Islet precursor cell (in vitro differentiated cells): ENCODE measurements at regions not wholly inside any gene's neighbourhood (a gene's known extent, or its start where the extent isn't known, plus 50 kb on each side); places are given as distances from the start of the nearest gene placed in this dataset.
"Not testable (repeated sequence)": the region's sequence is repeated elsewhere in the genome, so short reads cannot be mapped to it uniquely, and the experiment has no call there.

Source experiments
- DNase-seq: peaks from one replicate; pipeline ENCODE4 v3.0.0-alpha.2; 2018

DNA sequence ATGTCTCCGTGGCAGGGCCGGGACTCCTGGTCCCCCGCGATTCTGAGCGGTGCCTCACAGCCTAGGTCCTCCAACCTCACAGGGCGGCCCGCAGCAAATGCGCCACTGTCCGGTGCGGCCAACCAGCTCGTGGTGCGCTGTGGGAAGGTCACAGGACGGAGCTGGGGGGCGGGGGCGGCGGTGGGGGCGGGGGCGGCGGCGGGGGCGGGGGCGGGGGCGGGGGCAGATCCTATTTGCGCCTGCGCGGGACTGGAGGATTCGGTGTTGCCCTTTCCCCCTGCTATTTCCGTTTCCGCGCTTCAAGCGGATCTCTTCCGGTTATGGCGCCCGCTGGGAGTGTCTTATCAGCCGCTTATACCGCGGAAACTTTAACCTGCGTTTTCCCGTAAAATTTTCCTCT, 106.7 kb upstream of the SNRPN start:
- peak; percentile 83 for DNase-seq

DNA sequence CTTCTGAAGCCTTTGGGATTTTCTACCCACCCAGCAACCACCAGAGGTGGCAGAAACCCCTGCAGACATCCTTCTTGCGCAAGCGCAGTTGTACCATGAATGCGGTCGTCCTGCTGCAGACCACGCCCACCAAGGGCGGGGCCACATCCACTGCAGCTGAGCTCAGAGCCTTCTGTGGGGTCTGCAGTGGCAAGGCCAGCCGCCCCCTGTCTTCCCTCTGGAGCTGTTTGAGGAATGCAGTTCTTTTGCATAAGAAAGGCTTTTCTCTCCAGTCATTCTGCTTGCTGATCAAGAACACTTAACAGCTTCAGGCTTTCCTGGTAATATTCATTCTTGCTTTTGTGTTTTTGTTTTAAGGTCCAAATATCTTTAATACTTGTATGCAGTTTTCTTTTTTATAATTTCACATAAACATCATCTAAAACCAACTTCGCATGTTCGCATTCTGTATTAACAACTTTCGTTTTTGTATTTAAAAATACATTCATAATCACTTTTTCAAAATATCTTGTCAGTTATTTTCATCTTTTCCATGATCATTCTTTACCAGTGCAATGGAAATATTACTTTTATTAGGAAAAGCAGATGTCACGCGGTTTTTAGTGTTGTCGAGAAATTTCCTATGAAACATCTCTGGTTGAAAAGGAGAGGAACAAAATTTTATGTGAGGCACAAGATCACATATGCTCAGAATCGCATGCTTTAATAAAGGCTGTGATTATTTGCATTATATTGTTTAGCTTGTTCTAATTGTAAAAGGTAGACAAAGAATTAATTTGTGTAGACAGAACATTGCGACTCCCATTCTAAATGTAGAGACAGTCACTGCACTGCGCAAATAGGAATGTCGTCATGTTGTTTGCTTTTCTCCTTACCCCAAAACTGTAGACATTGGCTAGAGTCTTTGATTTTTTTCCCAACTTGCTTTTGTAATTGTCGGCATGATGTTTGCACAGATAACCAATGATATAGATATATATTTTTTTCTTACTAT, 98.1 kb upstream of the SNRPN start:
- DNase-seq: peak; percentile 97

DNA sequence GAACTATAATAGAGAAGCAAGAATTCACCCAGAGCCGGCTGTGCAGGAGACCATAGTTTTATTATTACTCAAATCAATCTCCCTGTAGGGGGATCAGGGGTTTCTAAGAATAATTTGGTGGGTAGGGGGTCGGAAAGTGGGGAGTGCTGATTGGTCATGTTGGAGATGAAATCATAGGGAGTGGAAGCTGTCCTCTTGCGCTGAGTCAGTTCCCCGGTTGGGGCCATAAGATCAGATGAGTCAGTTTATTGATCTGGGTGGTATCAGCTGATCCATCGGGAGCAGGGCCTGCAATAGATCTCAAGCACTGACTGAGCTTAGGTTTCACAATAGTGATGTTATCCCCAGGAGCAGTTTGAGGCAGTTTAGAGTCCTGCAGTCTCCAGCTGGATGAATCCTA, 97.0 kb upstream of the SNRPN start:
- peak; percentile 85 for DNase-seq

DNA sequence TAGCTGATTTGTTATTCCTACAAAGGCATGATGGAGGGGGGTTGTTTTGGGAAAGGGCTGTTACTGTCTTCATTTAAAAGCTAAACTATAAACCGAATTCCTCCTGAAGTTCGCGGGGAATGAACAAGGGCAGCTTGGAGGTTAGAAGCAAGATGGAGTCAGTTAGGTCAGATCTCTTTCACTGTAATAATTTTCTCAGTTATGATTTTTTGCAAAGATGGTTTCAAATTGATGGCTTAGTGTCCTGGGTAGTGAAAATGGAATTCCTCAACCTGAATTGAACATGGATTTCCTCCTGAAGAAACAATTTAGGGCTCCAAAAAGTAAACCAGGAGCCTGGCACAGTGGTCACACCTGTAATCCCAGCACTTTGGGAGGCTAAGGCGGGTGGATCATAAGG, 96.6 kb upstream of the SNRPN start:
- DNase-seq: not testable (repeated sequence)

DNA sequence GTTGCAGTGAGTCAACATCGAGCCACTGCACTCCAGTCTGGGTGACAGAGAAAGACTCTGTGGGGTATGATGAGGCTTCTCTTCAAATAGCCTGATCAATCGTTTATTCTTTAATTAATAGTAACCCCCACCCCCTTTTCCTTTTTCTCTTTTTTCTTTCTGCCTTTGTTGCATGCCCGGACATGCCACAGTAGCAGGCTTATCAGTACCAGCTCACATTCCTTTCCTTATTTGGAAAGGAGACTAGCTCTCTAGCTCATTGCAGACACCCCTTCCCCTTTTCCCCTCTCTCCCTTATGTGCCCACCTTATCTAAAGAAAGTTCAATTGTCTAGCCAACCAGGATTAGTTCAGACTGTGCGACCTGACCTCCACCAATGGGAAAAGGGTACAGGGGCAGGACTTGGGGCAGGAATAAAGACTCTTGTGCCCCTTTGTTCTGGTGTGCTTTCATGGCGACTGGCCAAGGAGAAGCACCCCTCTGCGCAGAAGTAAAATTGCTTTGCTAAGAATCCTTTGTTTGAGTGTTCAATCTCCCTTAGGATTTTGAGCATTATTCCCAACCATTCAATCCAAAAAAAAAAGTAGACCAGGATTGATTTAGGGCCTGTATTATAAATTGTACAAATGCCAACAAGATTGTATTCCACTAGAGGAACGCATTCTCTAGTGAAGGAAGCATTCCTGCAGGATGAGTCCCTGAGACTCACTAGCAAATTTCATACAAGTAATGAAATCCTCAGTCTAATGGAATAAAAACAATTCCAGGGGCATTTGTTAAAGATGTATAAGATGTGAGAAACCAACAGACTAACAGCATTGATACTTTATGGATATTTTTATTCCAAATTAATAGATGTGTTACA, 95.8 kb upstream of the SNRPN start:
- peak; percentile 80 for DNase-seq

DNA sequence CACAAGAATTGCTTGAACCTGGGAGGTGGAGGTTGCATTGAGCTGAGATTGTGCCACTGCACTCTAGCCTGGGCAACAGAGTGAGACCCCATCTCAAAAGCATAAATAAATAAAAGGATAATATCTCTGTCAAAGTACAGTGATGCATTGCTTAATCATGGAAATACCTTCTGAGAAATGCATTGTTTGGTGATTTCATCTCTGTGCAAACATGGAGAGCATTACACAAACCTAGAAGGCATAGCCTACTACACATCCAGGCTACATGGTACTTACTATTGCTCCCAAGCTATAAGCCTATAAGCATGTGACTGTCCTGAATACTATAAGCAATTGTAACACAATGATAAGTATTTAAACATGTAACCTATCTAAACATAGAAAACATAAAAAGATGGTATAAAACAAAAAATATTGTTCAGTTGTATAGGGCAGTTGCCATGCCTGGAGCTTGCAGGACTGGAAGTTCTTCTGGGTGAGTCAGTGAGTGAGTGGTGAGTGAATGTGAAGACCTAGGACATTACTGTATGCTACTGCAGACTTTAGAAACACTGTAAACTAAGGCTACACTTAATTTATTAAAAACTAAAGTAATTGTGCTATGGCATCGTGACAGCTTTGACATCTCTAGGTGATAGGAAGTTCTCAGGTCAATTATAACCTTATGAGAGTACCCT, 93.6 kb upstream of the SNRPN start:
- DNase-seq: no peak

DNA sequence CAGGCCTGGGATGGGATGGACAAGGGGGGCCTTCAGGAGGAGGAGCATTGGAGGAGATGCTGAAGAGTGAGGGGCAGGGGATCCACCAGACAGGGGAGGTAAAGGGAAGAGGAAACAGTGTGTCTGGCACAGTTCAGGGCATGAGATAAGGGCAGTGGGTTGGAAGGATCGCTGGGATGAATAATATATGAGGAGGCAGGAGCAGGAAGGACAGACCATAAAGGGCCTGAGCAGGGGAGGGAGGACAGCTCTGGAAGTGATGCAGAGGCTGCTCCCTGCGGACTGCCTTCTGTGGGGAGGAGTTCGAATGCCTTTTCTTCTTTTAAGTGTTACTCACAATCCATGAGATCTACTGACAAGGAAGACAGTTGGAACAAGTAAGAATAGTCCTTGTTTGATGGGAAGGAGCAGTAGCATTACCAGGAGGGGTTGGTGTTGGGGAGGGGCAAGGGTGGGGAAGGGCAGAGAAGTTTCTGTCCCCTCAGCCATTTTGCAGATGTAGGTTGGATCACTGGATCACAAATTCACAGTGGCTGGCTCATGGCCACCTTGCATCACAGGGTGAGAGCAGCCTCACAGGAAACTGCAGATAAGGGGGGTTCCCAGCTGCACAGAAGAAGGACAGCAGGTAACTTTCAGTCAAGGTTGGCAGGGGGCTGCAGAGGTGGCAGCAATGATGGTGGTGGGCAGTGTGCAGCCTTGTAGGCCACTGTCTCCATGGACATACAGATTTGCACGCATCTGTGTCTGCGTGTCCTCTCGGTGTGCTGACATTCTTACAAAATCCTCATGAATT, 91.9 kb upstream of the SNRPN start:
- peak; percentile 61 for DNase-seq

DNA sequence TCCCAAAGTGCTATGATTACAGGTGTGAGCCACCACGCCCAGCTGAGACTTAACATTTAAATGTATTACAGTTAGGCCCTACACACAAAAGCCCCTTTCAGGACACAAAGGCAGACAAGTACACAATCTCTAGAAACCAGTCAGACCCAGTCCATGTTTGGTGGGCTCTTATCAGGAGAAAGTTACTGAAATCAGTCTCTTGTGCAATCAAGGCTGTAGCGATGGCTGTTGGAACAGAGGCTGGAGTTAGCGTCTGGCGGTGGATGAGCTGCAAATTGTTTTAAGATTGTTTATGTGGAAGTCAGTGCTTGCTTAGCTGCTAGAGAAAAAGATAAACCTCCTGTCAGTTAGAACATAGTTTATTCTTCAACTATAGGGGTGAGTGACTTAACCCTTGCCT, 89.5 kb upstream of the SNRPN start:
- DNase-seq: no peak

DNA sequence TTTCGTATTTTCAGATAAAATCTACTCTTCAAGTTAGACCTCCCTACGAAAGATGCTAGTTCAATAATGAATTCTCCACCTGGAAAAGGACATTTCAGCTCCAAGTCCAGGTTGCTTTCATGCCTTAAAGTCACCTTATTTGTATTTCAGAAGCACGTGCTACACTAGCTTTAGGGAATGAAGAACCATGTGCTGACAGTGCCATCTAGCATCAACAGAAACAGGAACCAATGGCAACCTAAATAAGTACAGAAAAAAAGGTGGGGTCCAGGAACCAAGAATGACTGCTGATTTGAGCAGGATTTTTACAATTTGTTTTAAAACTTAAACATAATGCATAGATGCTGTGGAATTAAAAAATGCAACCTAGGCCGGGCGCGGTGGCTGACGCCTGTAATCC, 77.6 kb upstream of the SNRPN start:
- no peak for DNase-seq

DNA sequence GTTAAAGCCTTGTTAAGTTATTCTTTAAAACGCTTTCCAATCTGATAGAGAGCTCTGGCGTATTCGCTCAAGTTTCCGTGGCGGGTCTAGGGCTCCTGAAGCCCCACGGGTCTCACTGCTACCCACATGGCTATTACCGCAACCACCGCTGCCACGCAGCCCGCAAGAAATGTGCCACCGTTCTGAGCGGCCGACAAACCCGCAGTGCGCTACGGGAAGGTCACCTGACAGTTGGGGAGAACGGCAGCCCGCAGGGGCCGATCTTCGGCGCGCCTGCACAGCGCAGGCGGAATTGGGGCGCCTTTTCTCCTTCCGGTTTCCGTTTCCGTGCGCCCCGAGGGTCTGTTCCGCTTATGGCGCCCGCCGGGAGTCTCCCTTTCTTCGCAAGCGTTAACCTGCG, 76.6 kb upstream of the SNRPN start:
- no peak for DNase-seq

DNA sequence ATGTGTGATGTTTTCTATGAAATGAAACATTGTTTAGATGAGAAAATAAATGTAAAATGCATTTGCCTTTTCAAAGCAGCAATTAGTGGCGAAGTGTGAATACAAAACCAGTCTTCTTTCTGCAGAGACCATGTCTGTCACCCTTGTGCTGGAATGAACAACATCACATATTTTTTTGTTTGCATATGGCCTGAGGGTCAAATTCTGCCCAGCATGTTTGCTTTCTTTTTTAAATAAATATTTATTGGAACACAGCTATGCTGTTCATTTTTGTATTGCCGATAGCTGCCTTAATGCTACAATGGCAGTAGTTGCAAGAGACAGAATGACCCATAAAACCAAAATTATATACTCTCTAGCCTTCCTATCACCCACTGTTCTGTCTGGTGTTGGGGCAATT, 75.3 kb upstream of the SNRPN start:
- DNase-seq: no peak

DNA sequence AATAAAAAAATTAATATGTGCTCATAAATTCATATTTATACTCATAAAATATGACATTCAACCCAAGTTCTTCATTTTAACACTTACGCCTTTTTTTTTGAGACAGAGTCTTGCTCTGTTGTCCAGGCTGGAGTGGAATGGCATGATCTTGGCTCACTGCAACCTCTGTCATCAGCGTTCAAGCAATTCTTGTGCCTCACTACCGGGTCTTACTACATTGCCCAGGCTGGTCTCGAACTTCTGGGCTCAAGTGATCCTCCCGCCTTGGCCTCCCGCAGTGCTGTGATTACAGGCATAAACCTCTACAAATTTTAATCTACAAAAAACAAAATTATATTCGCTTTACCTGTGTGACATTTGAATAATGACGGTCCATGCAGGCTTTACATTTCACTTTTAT, 74.1 kb upstream of the SNRPN start:
- no peak for DNase-seq

DNA sequence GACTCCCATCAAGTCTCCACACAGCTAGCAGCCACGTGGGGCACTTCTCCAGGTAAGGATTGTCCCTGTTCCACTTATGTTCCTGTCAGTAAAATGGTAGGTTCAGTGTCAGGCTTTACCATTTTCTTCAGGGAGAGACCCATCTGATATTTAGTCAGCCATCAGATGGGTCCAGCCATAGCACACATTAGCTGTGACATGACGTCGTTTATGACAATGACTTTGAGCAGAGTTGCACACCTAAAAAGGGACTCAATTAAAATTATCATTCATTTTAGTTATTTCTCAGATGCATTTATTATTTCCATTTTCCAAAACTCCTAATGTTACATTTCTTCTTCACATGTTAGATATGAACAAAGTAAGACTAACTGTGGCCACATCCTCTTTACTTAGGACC, 68.2 kb upstream of the SNRPN start:
- no peak for DNase-seq

DNA sequence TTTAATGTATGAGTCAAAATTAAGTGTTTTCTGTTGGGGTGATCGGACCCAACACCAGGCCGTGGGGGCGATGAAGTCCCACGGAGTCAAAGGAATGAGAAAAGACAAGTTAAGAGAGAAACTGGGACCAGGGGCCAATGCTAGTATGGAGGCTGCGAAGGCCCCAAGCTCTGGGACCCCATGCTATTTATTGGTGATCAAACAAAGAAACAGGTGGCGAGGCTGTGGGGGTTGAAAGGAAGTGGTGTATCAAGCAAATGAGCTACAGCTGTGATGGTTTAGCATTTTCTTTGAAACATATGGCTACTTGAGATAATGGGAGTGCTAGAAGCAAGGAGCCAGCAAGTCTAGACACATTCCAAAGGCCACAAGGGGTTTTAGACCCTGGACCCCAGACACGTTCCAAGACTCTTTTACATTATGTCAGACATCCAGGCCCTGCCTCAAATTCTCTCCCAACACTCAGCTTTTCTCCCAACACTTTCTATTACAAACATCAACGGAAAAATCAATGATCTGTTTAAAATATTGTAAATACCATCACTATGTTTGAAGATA, 56.0 kb upstream of the SNRPN start:
- peak; percentile 62 for DNase-seq

DNA sequence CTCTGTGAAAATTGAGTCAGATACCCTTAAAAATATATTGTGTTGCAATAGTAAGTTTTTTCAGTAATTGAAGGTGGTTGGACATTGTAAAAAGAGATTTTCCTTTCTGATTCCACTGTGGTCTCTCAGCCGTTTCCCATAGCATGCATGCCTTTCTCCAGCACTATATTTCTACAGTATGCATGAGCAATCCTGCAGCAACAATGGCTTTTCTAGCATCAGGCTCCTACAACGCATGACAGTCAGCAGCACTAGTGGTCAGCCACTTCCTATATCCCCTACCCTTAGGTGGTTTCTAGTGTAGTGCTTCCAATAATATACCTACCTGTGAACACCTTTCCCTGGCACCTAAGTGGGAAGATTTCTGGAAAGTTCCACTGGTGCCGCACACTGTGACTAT, 55.4 kb upstream of the SNRPN start:
- no peak for DNase-seq

DNA sequence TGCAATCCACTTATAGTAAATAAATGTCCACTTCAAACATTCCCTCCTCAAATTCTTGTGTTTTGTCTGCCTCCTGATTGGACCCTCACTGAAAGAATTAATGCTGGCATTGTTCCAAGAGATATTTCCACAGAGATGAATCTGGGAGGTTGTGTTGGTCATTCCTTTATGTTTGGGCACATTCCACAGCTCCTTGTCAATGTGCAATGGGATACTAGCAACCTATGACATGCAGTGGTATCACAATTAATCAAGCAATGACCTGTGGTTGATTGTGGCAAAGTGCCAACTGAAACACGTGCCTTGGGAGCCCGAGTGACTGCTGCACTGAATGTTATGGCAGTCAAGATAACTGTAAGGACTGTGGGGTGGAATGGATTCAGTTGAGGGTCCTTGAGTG, 55.0 kb upstream of the SNRPN start:
- DNase-seq: no peak

DNA sequence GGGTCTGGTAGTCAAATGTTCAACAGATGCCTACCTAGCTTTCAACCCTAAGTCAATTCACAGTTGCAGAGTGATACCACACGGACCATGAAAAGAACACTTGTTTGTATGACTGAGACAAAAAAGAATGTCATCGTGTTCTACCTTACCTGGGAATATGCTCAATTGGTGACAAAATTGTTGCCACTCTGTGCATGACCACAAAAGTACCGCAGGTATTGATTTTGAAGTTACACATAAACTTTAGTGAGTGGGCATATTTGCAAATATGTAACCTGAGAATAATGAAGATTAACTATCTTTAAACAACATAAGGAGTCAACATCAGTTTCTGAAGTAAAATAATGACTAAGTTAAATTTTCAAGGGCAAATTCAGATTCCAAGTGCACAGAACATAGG, 53.4 kb upstream of the SNRPN start:
- DNase-seq: no peak
